GM20000 (cell line): ENCODE measurements at regions not wholly inside any gene's neighbourhood (a gene's known extent, or its start where the extent isn't known, plus 50 kb on each side); places are given as distances from the start of the nearest gene placed in this dataset.

Source experiments
- DNase-seq: peaks from one replicate; pipeline ENCODE4 v3.0.0; 2012; ENCODE audit warnings: low spot score
- TF ChIP-seq, protein P1 (sequence below): IDR thresholded peaks from 2 replicates; pipeline ENCODE4 v1.5.1; 2012; ENCODE audit warnings: mild to moderate bottlenecking, control low read depth; ENCODE audit errors: extremely low read depth, missing control alignments

DNA sequence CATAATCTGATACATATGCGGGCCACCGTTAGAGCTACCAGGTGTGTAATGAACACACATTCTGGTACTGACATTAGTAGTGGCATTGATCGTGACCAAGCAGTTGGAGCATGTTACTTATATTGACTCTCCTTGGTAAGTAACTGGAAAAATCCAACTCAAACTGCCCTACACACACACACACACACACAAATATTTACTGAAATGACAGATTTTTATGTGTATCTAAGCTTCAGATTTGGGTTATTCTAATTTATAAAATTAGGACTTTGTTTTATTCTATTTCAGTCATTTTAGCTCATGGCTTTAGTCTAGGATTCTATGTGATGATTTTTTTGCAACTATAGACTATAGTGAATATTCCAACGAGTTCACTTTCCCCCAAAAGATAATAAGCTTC is 1280.2 kb upstream of the ACO1 start:
- DNase-seq = no peak
- TF ChIP-seq, protein P1, sequence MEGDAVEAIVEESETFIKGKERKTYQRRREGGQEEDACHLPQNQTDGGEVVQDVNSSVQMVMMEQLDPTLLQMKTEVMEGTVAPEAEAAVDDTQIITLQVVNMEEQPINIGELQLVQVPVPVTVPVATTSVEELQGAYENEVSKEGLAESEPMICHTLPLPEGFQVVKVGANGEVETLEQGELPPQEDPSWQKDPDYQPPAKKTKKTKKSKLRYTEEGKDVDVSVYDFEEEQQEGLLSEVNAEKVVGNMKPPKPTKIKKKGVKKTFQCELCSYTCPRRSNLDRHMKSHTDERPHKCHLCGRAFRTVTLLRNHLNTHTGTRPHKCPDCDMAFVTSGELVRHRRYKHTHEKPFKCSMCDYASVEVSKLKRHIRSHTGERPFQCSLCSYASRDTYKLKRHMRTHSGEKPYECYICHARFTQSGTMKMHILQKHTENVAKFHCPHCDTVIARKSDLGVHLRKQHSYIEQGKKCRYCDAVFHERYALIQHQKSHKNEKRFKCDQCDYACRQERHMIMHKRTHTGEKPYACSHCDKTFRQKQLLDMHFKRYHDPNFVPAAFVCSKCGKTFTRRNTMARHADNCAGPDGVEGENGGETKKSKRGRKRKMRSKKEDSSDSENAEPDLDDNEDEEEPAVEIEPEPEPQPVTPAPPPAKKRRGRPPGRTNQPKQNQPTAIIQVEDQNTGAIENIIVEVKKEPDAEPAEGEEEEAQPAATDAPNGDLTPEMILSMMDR = no peak

DNA sequence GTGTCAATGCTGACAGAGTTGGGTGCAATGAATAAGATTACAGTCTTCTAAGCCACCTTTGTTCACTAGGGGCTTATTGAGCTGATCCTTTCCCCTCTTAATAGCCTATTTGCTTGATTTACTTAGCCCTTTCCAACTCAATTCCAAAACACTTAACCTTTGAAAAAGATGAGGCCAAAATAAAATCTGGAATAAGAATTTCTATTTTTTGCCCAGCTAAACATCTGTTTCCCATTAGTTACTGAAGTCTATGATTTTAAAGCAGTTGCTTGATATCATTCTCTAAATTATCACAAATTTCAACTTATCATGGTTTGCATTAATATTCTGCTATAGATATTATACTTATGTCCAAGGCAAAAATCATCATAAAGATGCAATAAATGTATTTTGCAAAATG is 1272.0 kb upstream of the ACO1 start:
- TF ChIP-seq, protein P1 = no peak
- DNase-seq = no peak

DNA sequence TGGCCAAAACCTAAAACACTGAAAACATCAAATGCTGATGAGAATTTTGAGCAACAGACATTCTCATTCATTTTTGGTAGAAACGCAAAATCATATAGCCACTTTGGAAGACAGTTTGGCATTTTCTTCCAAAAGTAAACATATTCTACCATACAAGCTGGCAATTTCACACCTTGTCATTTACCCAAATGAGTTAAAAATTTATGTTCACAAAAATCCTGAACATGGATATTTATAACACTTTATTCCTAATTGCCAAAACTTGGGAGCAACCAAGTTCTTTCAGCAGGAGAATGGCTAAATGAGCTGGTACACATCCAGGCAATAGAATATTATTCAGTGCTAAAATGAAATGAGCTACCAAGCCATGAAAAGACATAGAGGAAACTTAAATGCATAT is 1270.1 kb upstream of the ACO1 start:
- no peak for DNase-seq
- TF ChIP-seq, protein P1 = no peak

DNA sequence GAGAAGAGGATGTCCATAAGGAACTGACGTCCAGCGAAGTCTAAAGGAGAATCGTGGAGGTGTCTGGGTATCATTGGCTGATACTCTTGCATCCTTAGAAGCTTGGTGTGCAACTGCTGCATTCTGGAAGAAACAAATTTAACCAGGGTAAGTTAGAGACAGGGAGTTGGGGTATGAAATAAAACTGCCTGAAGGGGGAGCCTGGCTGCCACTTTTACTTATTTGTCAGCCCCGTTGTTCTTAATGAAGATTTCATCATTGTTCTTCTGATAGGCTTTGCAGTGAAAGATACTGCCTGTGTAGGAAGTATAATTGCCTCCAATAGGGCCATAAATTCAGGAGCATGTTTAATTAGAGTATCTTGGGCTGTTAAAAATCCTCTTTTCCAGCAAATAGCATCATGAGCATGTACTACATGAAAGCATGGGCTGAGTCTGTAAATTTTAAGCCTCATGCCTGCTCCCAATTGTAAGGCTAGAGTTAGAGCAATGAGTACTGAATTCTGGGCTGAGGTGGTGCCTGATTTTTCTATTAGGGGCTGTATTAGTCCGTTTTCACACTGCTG is 1264.5 kb upstream of the ACO1 start:
- peak; percentile 11 for DNase-seq
- TF ChIP-seq, protein P1 = peak; percentile 35

DNA sequence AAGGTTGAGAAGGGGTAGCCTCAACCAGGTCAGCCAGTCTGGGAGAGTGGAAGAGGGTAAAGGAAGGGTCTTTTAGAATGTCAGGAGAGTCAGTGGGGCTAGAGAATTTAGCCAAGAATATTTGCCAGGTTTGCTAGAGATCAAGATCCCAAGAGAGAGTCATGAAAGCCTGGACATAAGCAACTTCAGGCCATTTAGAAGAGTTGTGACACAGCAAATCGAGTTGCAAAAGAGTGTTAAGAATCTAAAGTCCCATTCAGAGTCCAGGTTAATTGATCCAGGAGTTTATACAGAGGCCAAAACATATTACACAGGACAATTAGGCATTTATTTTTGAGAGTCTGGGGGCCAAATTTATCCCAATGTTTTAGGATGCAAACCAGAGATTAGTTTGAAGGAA is 1260.1 kb upstream of the ACO1 start:
- TF ChIP-seq, protein P1 = no peak
- DNase-seq = no peak

DNA sequence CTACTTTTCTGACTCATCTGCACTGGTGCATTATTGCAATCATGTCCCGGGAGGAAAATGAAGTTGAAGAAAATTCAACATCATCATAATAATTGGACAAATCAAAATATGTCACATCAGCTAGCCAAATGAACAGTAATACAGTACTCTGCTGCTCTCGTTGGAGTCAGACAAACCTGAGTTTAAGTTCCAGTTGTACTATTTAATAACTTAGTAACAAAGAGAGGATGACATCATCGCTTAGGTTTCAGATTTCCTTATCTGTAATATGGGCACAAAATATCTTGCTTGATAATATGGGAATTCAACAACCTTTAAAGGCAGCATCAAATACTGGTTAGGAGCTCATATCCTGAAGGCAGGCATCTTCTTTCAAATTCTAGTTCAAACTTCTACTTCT is 1248.9 kb upstream of the ACO1 start:
- no peak for DNase-seq
- TF ChIP-seq, protein P1 = no peak

DNA sequence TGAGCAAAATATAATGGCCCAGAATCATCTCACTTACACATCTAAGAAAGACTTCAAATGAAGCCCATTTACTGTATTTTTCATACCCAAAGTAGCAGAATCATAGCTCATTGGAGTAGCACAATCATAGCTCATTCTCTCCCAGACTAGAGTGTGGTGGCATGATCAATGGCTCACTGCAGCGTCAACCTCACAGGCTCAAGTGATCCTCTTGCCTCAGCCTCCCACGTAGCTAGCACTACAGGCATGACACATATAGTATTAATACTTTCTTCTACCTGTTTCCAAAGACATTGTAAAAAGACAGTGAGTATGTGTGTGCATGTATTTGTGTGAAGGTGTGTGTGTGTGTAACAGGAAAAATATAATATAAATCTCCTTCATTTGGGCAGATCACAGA is 1247.9 kb upstream of the ACO1 start:
- TF ChIP-seq, protein P1 = no peak
- no peak for DNase-seq
